ENCODE measurements at regions not wholly inside any gene's neighbourhood (a gene's known extent, or its start where the extent isn't known, plus 50 kb on each side); places are given as distances from the start of the nearest gene placed in this dataset.

GRCh38 chr3:29178809-29179793 lies 101.8 kb upstream of the RBMS3 start:
- TF ChIP-seq ZBTB7A (IDR thresholded peaks at IDR 0.05; ENCODE audit: low read depth), result no peak
- no peak for TF ChIP-seq CREB1 (IDR thresholded peaks at IDR 0.05; ENCODE audit: low read depth)
- no peak for TF ChIP-seq CEBPB (IDR thresholded peaks at IDR 0.05)
- TF ChIP-seq YY1 (IDR thresholded peaks at IDR 0.05; ENCODE audit: low read depth), result no peak
- no peak for TF ChIP-seq FOXM1 (IDR thresholded peaks at IDR 0.05; ENCODE audit: borderline replicate concordance, low read depth)
- TF ChIP-seq TEAD4 (IDR thresholded peaks at IDR 0.05), result no peak
- no peak for TF ChIP-seq MAX (IDR thresholded peaks at IDR 0.05)
- TF ChIP-seq, protein P1, sequence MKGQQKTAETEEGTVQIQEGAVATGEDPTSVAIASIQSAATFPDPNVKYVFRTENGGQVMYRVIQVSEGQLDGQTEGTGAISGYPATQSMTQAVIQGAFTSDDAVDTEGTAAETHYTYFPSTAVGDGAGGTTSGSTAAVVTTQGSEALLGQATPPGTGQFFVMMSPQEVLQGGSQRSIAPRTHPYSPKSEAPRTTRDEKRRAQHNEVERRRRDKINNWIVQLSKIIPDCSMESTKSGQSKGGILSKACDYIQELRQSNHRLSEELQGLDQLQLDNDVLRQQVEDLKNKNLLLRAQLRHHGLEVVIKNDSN (IDR thresholded peaks at IDR 0.05), result no peak
- no peak for TF ChIP-seq REST (IDR thresholded peaks at IDR 0.05; ENCODE audit: low read depth)
- no peak for TF ChIP-seq RAD21 (IDR thresholded peaks at IDR 0.05; ENCODE audit: low read depth)

DNA sequence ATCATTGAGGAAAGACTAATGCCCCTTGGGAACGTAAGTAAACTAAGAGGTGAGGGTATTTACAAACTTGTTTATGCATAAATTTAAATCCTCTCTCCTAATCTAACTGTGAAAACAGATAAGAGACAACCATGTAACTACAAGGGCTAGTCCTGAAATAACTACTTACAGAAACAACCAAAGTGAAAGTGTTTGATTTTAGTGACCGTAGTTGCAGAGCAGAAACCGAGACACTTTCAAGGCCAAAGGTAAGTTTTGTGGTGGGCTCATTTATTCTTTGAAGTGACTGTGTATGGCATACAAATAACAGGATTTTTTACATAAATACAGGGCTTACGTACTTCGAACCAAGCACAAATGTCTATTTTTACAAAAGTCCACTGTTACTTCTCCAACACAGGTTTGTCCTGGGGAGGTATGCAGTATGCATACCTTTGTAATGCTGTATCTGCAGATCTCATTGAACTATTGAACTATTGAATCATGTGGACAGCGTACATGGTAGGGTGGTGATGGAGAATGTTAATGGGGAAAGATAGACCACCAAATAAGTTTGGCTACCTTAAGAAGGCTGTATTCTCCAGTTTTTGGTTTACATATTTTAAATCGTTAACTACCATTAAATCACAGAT lies 99.6 kb upstream of the RBMS3 start:
- TF ChIP-seq EP300 (IDR thresholded peaks at IDR 0.05; ENCODE audit: borderline replicate concordance) (no peak), TCF12 (IDR thresholded peaks at IDR 0.05; ENCODE audit: low read depth) (no peak), NFIC (IDR thresholded peaks at IDR 0.05) (no peak), FOXM1 (IDR thresholded peaks at IDR 0.05; ENCODE audit: borderline replicate concordance, low read depth) (no peak), EGR1 (IDR thresholded peaks at IDR 0.05) (no peak), MAX (IDR thresholded peaks at IDR 0.05) (no peak), TAF1 (IDR thresholded peaks at IDR 0.05; ENCODE audit: low read depth) (no peak), CREB1 (IDR thresholded peaks at IDR 0.05; ENCODE audit: low read depth) (no peak), RAD21 (IDR thresholded peaks at IDR 0.05; ENCODE audit: low read depth) (no peak), REST (IDR thresholded peaks at IDR 0.05; ENCODE audit: low read depth) (no peak), TEAD4 (IDR thresholded peaks at IDR 0.05) (no peak), ZBTB7A (IDR thresholded peaks at IDR 0.05; ENCODE audit: low read depth) (no peak), CEBPB (IDR thresholded peaks at IDR 0.05) (no peak), YY1 (IDR thresholded peaks at IDR 0.05; ENCODE audit: low read depth) (no peak)
- TF ChIP-seq, protein P1 (IDR thresholded peaks at IDR 0.05), result no peak

DNA sequence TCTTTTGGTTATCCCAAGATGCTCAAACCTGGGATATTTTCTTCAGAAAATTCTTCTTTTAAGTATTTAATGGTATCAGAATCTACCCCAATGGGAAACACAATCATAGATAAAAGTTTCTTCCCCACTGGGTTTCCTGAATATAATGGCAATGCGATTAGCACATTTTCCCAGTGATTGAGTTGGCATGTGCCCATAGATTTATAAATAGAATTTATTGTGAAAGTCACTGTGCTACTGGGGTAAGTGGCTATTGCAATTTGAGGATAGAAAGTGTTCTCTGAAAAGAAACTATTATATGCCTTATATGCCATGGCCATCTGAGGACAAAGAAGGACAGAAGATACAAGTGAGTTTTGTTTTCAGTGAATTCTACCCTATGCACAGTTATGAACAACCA lies 99.0 kb upstream of the RBMS3 start:
- no peak for TF ChIP-seq TEAD4 (IDR thresholded peaks at IDR 0.05)
- TF ChIP-seq RAD21 (IDR thresholded peaks at IDR 0.05; ENCODE audit: low read depth), result no peak
- no peak for TF ChIP-seq ZBTB7A (IDR thresholded peaks at IDR 0.05; ENCODE audit: low read depth)
- TF ChIP-seq REST (IDR thresholded peaks at IDR 0.05; ENCODE audit: low read depth), result no peak
- TF ChIP-seq CEBPB (IDR thresholded peaks at IDR 0.05), result no peak
- TF ChIP-seq MAX (IDR thresholded peaks at IDR 0.05), result no peak
- TF ChIP-seq TAF1 (IDR thresholded peaks at IDR 0.05; ENCODE audit: low read depth), result no peak
- no peak for TF ChIP-seq TCF12 (IDR thresholded peaks at IDR 0.05; ENCODE audit: low read depth)
